Left ventricle myocardium inferior (tissue), 1 donor: ENCODE measurements at regions not wholly inside any gene's neighbourhood (a gene's known extent, or its start where the extent isn't known, plus 50 kb on each side); places are given as distances from the start of the nearest gene placed in this dataset.

Experiments
- DNase-seq: peaks from one replicate; pipeline ENCODE4 v3.0.0-alpha.2; 2020
- H3K27ac ChIP-seq: fragments of 200-600 bp; replicated peaks from 2 replicates; pipeline ENCODE4 v1.8.0; 2021
- H3K27me3 ChIP-seq: fragments of 200-600 bp; 2 replicates; pipeline ENCODE4 v1.8.0; 2021; ENCODE audit warnings: low read depth
- H3K36me3 ChIP-seq: fragments of 200-600 bp; 2 replicates; pipeline ENCODE4 v1.8.0; 2021
- H3K4me1 ChIP-seq: fragments of 200-600 bp; 2 replicates; pipeline ENCODE4 v1.8.0; 2021
- H3K4me3 ChIP-seq: fragments of 200-600 bp; 2 replicates; pipeline ENCODE4 v1.8.0; 2021; ENCODE audit warnings: mild to moderate bottlenecking, moderate library complexity
- H3K9me3 ChIP-seq: fragments of 200-600 bp; replicated peaks from 2 replicates; pipeline ENCODE4 v1.8.0; 2021
- intact Hi-C: fragments of 100-400 bp; cut with micrococcal nuclease; formaldehyde crosslinking; loops from one replicate; pipeline ENCODE4 v1.11.0; 2022
- TF ChIP-seq, protein P1 (sequence below): fragments of 200-600 bp; IDR thresholded peaks from 2 replicates; pipeline ENCODE4 v1.8.0; 2021; ENCODE audit warnings: antibody characterized with exemption, mild to moderate bottlenecking, borderline replicate concordance
- donor health status: DM: no; HTN: yes; CAD: no; lungs with severe emphysema.

DNA sequence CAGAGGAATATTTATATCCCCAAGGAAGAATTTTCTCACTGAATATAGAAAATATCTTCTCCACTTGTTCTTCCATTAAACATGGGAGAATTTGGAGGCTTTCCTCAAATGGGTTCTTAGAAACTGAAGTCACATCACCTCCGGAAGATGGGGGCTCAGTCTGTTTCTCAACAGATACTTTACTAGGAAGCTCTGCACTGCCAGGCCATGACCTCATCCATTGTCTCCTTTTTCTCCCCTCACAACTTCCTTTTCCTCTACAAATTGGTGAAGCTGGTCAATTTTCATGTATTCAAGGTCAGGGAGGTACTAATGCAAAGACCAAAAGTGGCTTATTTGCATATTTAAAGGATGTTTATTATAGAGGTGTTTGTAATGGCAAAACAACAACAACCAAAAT, 173.1 kb downstream of the RNF152 start:
- intact Hi-C loops, result no loop called here

DNA sequence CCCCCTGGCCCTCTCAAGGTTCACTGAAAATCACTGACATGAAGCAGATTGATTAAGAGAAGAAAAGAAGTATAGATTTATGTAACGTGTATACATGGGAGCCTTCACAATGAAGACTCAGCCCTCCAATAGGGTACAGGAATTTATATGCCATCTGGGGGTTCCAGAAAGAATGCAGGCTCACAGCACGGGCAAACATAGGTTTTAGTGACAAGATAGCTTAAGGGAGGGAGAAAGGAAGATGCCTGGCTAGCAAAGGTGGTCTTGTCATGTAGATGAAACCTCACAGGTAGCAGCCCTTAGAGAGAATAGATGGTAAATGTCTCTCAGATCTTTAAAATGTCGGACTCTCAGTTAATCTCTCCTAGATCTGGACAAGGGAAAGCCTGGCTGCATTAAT, 173.9 kb downstream of the RNF152 start:
- no peaks in the 10 kb centered on the region for H3K27me3 ChIP-seq
- intact Hi-C loops, result no loop called here
- no peaks in the 10 kb centered on the region for H3K4me1 ChIP-seq
- no peaks in the 10 kb centered on the region for H3K36me3 ChIP-seq
- no peak overlapping the region for H3K4me3 ChIP-seq
- DNase-seq, result no peak
- no peaks in the 10 kb centered on the region for H3K9me3 ChIP-seq
- H3K27ac ChIP-seq, result no peak overlapping the region
- TF ChIP-seq, protein P1, sequence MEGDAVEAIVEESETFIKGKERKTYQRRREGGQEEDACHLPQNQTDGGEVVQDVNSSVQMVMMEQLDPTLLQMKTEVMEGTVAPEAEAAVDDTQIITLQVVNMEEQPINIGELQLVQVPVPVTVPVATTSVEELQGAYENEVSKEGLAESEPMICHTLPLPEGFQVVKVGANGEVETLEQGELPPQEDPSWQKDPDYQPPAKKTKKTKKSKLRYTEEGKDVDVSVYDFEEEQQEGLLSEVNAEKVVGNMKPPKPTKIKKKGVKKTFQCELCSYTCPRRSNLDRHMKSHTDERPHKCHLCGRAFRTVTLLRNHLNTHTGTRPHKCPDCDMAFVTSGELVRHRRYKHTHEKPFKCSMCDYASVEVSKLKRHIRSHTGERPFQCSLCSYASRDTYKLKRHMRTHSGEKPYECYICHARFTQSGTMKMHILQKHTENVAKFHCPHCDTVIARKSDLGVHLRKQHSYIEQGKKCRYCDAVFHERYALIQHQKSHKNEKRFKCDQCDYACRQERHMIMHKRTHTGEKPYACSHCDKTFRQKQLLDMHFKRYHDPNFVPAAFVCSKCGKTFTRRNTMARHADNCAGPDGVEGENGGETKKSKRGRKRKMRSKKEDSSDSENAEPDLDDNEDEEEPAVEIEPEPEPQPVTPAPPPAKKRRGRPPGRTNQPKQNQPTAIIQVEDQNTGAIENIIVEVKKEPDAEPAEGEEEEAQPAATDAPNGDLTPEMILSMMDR, result no peak

More for the DNA sequence above, 173.1 kb downstream of the RNF152 start:
- H3K36me3 ChIP-seq, result no peaks in the 10 kb centered on the region
- DNase-seq, result no peak
- no peak overlapping the region for H3K4me3 ChIP-seq
- TF ChIP-seq, protein P1, result no peak
- H3K4me1 ChIP-seq, result no peaks in the 10 kb centered on the region
- no peaks in the 10 kb centered on the region for H3K27me3 ChIP-seq
- no peaks in the 10 kb centered on the region for H3K9me3 ChIP-seq
- H3K27ac ChIP-seq, result no peak overlapping the region

DNA sequence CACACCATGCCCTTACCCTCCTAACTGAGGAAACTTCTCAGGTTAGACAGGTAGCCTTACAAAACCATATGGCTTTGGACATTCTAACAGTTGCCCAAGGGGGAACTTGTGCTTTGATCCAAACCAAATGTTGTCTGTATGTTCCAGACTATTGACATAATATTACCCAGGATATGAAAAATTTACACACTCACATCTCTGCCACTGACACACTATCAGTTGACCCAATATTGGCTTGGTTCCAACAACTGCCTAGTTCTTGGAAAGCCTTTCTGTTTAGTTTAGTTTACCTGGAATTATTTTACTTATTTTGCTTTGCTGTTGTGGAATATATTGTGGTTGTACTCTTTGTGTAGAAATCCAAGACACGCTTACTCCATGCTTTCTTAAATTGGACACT, 178.4 kb downstream of the RNF152 start:
- DNase-seq, result no peak
- H3K27ac ChIP-seq, result no peak overlapping the region
- intact Hi-C loops, result no loop called here

DNA sequence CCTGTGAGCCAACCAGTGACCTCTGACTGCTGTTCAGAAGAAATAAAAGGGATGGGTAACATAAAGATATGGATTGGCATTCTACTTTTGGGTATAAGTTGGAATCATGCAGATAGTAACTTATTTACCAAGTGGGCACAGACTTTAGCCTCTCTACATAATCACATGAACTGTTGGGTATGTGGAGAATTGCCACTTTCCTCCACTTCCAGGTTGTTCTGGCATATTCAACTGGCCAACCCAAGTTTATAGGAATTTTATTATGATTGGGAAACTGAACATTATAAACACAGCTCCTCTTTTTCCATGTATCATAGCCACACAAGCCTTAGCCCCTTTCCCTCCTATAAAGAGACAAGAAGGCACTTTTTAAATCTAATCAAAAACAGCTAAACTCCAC, 179.3 kb downstream of the RNF152 start:
- TF ChIP-seq, protein P1, result no peak
- DNase-seq, result no peak
- Histone ChIP-seq H3K36me3 (no peaks in the 10 kb centered on the region), H3K9me3 (no peaks in the 10 kb centered on the region), H3K27ac (no peak overlapping the region), H3K27me3 (no peaks in the 10 kb centered on the region), H3K4me1 (no peaks in the 10 kb centered on the region), H3K4me3 (no peak overlapping the region)
- intact Hi-C loops, result no loop called here

More for the DNA sequence above, 178.4 kb downstream of the RNF152 start:
- TF ChIP-seq, protein P1, result no peak
- H3K27me3 ChIP-seq, result no peaks in the 10 kb centered on the region
- H3K9me3 ChIP-seq, result no peaks in the 10 kb centered on the region
- H3K4me1 ChIP-seq, result no peaks in the 10 kb centered on the region
- no peaks in the 10 kb centered on the region for H3K36me3 ChIP-seq
- H3K4me3 ChIP-seq, result no peak overlapping the region

DNA sequence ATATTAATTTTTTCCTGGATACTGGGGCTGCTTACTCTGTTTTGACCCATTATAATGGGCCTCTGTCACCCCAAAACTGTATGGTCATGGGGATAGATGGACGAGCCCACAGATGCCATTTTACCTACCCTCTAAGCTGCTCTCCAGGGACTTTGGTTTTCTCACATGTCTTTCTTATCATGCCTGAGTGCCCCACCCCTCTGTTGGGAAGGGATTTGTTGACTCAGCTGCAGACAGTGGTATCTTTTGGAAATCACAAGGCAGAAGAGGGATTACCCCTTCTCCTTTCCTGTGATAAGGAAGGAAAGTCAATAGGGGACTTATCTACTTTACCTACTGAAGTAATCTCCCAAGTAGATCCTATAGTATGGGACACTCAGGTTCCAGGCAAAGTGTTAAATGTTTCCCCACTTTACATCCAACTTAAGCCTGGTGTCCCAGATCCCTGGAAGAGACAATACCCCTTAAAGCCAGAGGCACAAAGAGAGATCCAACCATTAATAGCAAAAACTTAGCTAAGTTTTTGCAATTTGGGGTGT, 182.7 kb downstream of the RNF152 start:
- Histone ChIP-seq H3K4me3 (no peak overlapping the region), H3K4me1 (no peaks in the 10 kb centered on the region), H3K27ac (no peak overlapping the region), H3K27me3 (no peaks in the 10 kb centered on the region), H3K9me3 (no peaks in the 10 kb centered on the region), H3K36me3 (no peaks in the 10 kb centered on the region)
- no peak for DNase-seq
- TF ChIP-seq, protein P1, result no peak
- intact Hi-C loops, result no loop called here
